C4-2B (cell line): ENCODE measurements at regions not wholly inside any gene's neighbourhood (a gene's known extent, or its start where the extent isn't known, plus 50 kb on each side); places are given as distances from the start of the nearest gene placed in this dataset.

Source experiments
- H3K27ac ChIP-seq: fragments of 450-650 bp; 2 replicates; pipeline ENCODE4 v1.5.1; 2017
- ZFX ChIP-seq: fragments of 450-650 bp; IDR thresholded peaks from 2 replicates; pipeline ENCODE4 v1.6.1; 2017
- TF ChIP-seq, protein P1 (sequence below): fragments of 450-650 bp; conservative IDR thresholded peaks from 2 replicates; pipeline ENCODE4 v1.5.1; 2017; ENCODE audit warnings: mild to moderate bottlenecking

DNA sequence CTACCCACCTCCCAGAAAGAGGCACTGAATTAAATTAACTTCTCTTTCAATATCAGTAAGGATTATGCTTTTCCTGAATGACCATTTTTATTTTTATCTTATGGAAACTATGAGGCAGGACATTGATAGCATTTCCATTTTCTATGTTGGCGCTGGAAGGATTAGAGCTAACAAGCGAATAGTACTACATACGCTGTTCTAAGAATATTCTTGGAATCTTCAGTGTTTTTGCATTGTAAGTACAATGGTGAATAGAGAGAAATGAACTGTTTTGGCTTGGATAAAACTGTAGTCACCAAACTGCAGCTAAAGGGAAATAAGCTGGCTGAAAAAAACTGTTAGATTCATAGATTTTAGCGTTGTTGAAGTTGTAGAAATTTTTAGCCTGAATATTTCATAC is 779.0 kb upstream of the ADGRL4 start:
- H3K27ac ChIP-seq = no peak overlapping the region
- no peak for TF ChIP-seq ZFX
- TF ChIP-seq, protein P1, sequence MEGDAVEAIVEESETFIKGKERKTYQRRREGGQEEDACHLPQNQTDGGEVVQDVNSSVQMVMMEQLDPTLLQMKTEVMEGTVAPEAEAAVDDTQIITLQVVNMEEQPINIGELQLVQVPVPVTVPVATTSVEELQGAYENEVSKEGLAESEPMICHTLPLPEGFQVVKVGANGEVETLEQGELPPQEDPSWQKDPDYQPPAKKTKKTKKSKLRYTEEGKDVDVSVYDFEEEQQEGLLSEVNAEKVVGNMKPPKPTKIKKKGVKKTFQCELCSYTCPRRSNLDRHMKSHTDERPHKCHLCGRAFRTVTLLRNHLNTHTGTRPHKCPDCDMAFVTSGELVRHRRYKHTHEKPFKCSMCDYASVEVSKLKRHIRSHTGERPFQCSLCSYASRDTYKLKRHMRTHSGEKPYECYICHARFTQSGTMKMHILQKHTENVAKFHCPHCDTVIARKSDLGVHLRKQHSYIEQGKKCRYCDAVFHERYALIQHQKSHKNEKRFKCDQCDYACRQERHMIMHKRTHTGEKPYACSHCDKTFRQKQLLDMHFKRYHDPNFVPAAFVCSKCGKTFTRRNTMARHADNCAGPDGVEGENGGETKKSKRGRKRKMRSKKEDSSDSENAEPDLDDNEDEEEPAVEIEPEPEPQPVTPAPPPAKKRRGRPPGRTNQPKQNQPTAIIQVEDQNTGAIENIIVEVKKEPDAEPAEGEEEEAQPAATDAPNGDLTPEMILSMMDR = no peak

DNA sequence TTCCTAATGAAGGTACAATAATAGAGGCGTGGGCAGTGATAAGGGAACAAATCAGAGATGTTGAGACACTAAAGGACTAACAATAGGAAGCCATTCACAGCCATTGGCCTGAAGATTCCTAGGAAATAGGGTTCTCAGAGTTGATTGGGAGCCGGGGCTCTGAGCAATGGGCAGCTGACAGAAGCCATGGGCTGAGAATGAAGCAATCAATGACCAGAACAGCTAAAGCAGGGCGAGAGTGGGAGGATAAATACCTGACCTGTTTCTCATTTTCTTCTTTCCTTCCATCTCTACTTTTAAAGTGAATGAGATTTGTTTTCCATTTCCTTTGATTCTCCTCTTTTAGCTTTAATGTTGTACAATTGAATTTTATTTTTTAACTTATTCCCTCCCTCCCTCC is 774.7 kb upstream of the ADGRL4 start:
- TF ChIP-seq, protein P1 = no peak
- TF ChIP-seq ZFX = no peak
- no peak overlapping the region for H3K27ac ChIP-seq

DNA sequence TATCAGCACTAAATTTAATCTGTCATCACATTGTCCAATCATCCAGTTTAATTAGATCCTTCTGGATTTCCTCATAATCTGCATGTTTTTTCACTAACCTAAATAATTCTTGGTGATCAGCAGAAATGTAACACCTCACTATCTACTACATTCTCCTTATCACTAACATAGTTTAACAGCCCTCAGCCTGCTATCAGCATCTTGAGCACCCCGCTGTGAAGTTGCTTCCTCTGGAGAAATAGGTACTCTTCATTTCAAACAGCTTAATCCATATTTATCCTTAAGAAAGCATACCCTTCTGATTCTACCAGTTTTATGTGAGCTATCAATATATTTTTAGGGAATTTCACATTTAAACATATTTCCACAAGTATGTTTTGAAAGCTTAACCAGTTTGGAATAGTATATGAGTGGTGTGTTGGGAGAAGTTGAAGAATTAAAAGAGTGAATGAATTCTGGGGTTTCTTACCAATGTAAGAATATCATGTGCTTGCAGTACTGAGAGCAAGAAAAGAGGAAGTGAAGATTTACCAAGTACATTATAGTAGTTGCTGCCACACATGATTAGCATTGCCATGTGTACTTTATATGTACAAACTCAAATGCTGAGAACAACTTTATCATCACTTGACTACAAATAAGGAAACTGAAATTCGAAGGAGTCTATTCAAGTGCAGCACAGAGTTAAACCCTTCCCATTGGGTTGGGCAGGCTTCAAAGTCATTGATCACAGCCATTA is 771.1 kb upstream of the ADGRL4 start:
- TF ChIP-seq, protein P1 = no peak
- no peak for TF ChIP-seq ZFX
- no peak overlapping the region for H3K27ac ChIP-seq

DNA sequence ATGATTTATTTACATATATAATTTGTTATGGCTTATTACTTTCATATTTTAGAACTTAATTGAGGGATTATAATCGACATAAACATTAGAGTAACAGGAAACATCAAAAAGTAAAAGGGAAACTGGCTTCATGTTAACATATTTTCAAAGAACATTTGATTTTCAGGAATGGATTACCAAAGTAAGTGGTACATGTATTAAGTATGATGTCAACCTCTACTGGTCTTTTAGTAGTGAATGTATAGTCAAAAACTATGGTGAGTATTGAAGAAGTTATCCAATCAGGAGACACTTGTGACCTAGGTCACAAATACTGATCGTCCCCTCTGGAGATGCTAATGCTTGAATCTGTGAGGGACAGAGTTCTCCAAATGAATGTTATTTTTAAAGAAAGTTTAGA is 768.9 kb upstream of the ADGRL4 start:
- no peak for TF ChIP-seq ZFX
- TF ChIP-seq, protein P1 = no peak
- H3K27ac ChIP-seq = no peak overlapping the region

DNA sequence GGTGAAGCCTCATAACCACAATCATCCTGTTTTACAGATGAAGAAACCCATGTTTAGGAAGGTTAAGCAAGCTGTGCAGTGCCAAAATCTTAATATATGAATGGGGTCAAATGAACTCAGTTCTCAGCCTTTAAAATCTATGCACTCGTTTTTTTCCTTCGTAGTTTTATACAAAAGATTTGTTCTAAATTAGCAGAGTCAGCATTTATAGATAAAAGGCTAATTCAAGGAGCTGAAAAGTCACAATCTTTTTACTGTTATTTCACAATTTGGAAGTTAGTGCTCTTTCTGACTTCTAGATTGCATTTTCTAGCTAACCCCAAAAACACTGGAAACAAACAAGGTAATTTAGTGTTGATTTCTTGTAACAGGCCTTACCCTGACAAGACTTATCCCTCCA is 766.9 kb upstream of the ADGRL4 start:
- no peak overlapping the region for H3K27ac ChIP-seq
- no peak for TF ChIP-seq ZFX
- TF ChIP-seq, protein P1 = no peak

DNA sequence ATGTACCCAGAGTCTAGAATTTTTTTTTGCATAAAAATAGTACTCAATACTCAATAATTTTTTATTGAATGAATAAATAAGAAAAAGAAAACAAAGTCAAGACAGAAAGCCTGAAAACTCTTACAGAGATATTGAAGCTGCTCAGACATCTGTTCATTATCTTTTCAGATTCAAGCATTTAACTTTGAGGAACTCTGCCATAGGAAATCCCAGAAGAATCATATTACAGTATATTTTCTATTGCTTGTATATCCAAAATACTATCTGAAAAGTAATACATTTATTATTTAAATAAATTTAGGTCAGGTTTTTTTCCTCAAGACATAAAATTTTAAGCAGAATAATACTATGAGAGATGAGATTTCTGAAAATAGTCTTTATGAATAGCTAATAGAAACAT is 755.9 kb upstream of the ADGRL4 start:
- no peak overlapping the region for H3K27ac ChIP-seq

DNA sequence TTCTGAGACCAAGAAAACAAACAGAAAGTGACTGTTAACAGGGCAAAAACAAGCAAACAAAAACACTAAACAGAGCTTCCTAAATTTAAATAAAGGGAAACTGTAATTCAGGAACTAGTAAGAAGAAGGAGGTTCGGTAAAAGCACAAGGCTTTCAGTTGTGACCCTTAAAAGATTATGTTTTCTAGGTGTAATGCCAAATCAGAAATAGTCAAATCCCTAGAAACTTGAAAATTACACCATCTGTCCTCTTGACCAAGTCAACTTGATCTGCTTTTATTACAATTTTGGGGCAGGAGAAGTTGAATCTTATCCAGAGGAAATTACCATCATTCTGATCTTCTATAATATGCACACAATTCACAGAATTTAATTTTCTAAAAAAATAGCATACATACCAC is 754.0 kb upstream of the ADGRL4 start:
- TF ChIP-seq ZFX = no peak
- TF ChIP-seq, protein P1 = no peak

More for the DNA sequence above, 755.9 kb upstream of the ADGRL4 start:
- TF ChIP-seq ZFX = no peak
- TF ChIP-seq, protein P1 = no peak

More for the DNA sequence above, 754.0 kb upstream of the ADGRL4 start:
- no peak overlapping the region for H3K27ac ChIP-seq
